ENCODE measurements at regions not wholly inside any gene's neighbourhood (a gene's known extent, or its start where the extent isn't known, plus 50 kb on each side); places are given as distances from the start of the nearest gene placed in this dataset.

DNA sequence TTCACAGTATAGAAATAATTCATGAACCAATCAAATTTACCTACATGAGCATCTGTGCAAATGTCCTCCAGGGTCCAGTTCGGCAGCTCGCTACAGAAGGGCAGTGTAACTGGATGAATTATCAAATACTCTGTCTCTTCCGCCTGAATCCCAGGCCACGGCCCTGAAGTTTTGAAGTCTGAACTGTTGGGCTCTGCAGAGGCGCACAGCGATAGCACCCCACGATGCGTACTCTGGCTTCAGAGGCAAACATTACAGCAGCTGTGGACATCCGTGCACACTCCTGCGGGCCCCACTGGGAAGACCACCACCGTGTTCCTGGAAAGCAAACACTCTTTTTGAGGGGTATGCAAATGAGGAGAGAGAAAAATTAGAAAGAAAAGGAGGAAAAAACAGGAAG lies 259.8 kb upstream of the TCERG1L start:
- no peaks in the 10 kb centered on the region for H3K4me1 ChIP-seq (ENCODE audit: insufficient read depth, low read length)
- DNase-seq (no peak), ATAC-seq (no peak)
- H3F3A ChIP-seq (ENCODE audit: low read length, unreplicated experiment): no peaks in the 10 kb centered on the region
- BruUV-seq (replicated peaks): no TSS peak
- H2AFZ ChIP-seq (ENCODE audit: low read length): no peak overlapping the region
- H3K9me3 ChIP-seq (ENCODE audit: low read length): no peaks in the 10 kb centered on the region
- no peaks in the 10 kb centered on the region for H3K36me3 ChIP-seq (ENCODE audit: low read depth, low read length)
- no peaks in the 10 kb centered on the region for H4K20me1 ChIP-seq (ENCODE audit: low read length)
- ChIA-PET POLR2A (ENCODE audit: unreplicated experiment) (no interaction called here), CTCF (no interaction called here)
- H3K4me2 ChIP-seq (ENCODE audit: low read length): no peak overlapping the region
- no peaks in the 10 kb centered on the region for H3K79me2 ChIP-seq (ENCODE audit: low read length)
- H3K27me3 ChIP-seq (ENCODE audit: low read length): no peaks in the 10 kb centered on the region
- H3K4me3 ChIP-seq (ENCODE audit: low read length): no peak overlapping the region
- no peak for TF ChIP-seq EZH2phosphoT487 (IDR thresholded peaks at IDR 0.05; ENCODE audit: borderline replicate concordance, low read length)
- no peak for TF ChIP-seq EZH2 (IDR thresholded peaks at IDR 0.05; ENCODE audit: low read length, unreplicated experiment)
- TF ChIP-seq, protein P1, sequence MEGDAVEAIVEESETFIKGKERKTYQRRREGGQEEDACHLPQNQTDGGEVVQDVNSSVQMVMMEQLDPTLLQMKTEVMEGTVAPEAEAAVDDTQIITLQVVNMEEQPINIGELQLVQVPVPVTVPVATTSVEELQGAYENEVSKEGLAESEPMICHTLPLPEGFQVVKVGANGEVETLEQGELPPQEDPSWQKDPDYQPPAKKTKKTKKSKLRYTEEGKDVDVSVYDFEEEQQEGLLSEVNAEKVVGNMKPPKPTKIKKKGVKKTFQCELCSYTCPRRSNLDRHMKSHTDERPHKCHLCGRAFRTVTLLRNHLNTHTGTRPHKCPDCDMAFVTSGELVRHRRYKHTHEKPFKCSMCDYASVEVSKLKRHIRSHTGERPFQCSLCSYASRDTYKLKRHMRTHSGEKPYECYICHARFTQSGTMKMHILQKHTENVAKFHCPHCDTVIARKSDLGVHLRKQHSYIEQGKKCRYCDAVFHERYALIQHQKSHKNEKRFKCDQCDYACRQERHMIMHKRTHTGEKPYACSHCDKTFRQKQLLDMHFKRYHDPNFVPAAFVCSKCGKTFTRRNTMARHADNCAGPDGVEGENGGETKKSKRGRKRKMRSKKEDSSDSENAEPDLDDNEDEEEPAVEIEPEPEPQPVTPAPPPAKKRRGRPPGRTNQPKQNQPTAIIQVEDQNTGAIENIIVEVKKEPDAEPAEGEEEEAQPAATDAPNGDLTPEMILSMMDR (conservative IDR thresholded peaks at IDR 0.05; ENCODE audit: low read depth, low read length): no peak
- no peaks in the 10 kb centered on the region for H3K9me2 ChIP-seq (replicated peaks; ENCODE audit: low read length)
- intact Hi-C loops (cut with micrococcal nuclease): no loop called here
- H3K9ac ChIP-seq (ENCODE audit: low read length): no peak overlapping the region
- H3K27ac ChIP-seq (ENCODE audit: low read length): no peak overlapping the region

DNA sequence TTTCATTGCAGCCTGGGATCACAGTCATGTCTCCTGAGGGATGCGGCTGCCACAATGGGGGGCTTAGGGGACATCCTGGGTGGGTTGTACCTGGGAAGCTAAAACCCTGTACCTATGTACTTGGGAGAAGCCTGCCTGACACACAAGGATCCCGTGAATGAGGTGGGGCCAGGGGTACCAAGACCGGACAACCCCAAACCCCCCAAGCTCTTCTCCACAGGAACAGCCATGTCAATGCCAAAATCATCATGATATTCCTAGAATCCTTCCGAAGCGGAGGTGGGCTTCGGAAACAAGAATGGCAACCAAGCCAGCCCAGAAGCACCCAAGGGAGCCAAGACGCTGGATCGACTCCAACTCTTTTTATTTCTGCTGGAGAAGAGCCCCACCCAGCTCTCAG lies 260.3 kb upstream of the TCERG1L start:
- Histone ChIP-seq H2AFZ (ENCODE audit: low read length) (no peak overlapping the region), H3K36me3 (ENCODE audit: low read depth, low read length) (no peaks in the 10 kb centered on the region), H3K27ac (ENCODE audit: low read length) (no peak overlapping the region), H4K20me1 (ENCODE audit: low read length) (no peaks in the 10 kb centered on the region), H3K4me2 (ENCODE audit: low read length) (no peak overlapping the region), H3F3A (ENCODE audit: low read length, unreplicated experiment) (no peaks in the 10 kb centered on the region), H3K4me1 (ENCODE audit: insufficient read depth, low read length) (no peaks in the 10 kb centered on the region), H3K4me3 (ENCODE audit: low read length) (no peak overlapping the region), H3K79me2 (ENCODE audit: low read length) (no peaks in the 10 kb centered on the region), H3K9me3 (ENCODE audit: low read length) (no peaks in the 10 kb centered on the region), H3K27me3 (ENCODE audit: low read length) (no peaks in the 10 kb centered on the region), H3K9me2 (replicated peaks; ENCODE audit: low read length) (no peaks in the 10 kb centered on the region), H3K9ac (ENCODE audit: low read length) (no peak overlapping the region)
- no TSS peak for BruUV-seq (replicated peaks)
- DNase-seq: no peak
- intact Hi-C loops (cut with micrococcal nuclease): no loop called here
- ChIA-PET CTCF (no interaction called here), POLR2A (ENCODE audit: unreplicated experiment) (no interaction called here)
- ATAC-seq: no peak
- TF ChIP-seq, protein P1 (conservative IDR thresholded peaks at IDR 0.05; ENCODE audit: low read depth, low read length): no peak
- TF ChIP-seq EZH2phosphoT487 (IDR thresholded peaks at IDR 0.05; ENCODE audit: borderline replicate concordance, low read length): no peak
- no peak for TF ChIP-seq EZH2 (IDR thresholded peaks at IDR 0.05; ENCODE audit: low read length, unreplicated experiment)

DNA sequence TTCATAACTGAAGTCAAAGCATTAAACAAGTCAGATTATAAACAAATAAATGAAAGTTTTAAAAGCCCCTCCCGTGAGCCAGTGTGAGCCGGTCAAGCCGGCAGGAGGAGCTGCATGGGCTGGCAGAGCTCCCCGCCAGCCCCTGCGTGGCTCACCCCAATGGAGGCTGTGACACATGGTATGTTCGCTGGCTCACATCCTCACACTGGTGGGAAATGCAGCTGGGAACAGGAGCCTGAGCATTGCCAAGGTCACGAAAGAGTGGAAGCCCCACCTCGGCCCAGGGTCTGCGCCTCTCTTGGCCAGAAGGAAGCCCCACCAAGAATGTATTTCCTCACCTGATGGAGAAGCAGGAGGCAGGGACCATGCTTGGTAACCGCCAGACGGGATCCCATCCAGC lies 261.7 kb upstream of the TCERG1L start:
- Histone ChIP-seq H4K20me1 (ENCODE audit: low read length) (no peaks in the 10 kb centered on the region), H3K9me2 (replicated peaks; ENCODE audit: low read length) (no peaks in the 10 kb centered on the region), H3K4me2 (ENCODE audit: low read length) (no peak overlapping the region), H2AFZ (ENCODE audit: low read length) (no peak overlapping the region), H3K27ac (ENCODE audit: low read length) (no peak overlapping the region), H3F3A (ENCODE audit: low read length, unreplicated experiment) (no peaks in the 10 kb centered on the region), H3K27me3 (ENCODE audit: low read length) (no peaks in the 10 kb centered on the region), H3K9ac (ENCODE audit: low read length) (no peak overlapping the region), H3K79me2 (ENCODE audit: low read length) (no peaks in the 10 kb centered on the region), H3K4me3 (ENCODE audit: low read length) (no peak overlapping the region), H3K4me1 (ENCODE audit: insufficient read depth, low read length) (no peaks in the 10 kb centered on the region), H3K9me3 (ENCODE audit: low read length) (no peaks in the 10 kb centered on the region), H3K36me3 (ENCODE audit: low read depth, low read length) (no peaks in the 10 kb centered on the region)
- DNase-seq: no peak
- intact Hi-C loops (cut with micrococcal nuclease): no loop called here
- CTCF ChIA-PET: no interaction called here
- POLR2A ChIA-PET (ENCODE audit: unreplicated experiment): no interaction called here
- BruUV-seq (replicated peaks): no TSS peak
- no peak for TF ChIP-seq EZH2phosphoT487 (IDR thresholded peaks at IDR 0.05; ENCODE audit: borderline replicate concordance, low read length)
- TF ChIP-seq, protein P1 (conservative IDR thresholded peaks at IDR 0.05; ENCODE audit: low read depth, low read length): no peak
- TF ChIP-seq EZH2 (IDR thresholded peaks at IDR 0.05; ENCODE audit: low read length, unreplicated experiment): no peak
- no peak for ATAC-seq
